ENCODE measurements at regions not wholly inside any gene's neighbourhood (a gene's known extent, or its start where the extent isn't known, plus 50 kb on each side); places are given as distances from the start of the nearest gene placed in this dataset.

GRCh38 chr4:144903953-144904711, 193.9 kb downstream of the ANAPC10 start:
- TF ChIP-seq CTCF (conservative IDR thresholded peaks at IDR 0.05; ENCODE audit: low read depth, low read length) (no peak), EZH2 (IDR thresholded peaks at IDR 0.05; ENCODE audit: borderline replicate concordance, low read depth, low read length, poor library complexity, severe bottlenecking) (no peak)

Data from A673 (cell line).